Fibroblast of mammary gland (primary cell): ENCODE measurements at regions not wholly inside any gene's neighbourhood (a gene's known extent, or its start where the extent isn't known, plus 50 kb on each side); places are given as distances from the start of the nearest gene placed in this dataset.

Experiments
- DNase-seq: peaks from one replicate; pipeline ENCODE4 v3.0.0-alpha.2; 2010; ENCODE audit warnings: low read depth
- H3K4me3 ChIP-seq: 2 replicates; pipeline ENCODE4 v1.5.1; 2011; ENCODE audit warnings: low read depth, mild to moderate bottlenecking, low read length, moderate library complexity; ENCODE audit not compliant: control insufficient read depth
- CTCF ChIP-seq: conservative IDR thresholded peaks from 2 replicates; pipeline ENCODE4 v1.5.1; 2011; ENCODE audit warnings: low read depth, low read length, inconsistent platforms; ENCODE audit not compliant: control insufficient read depth, insufficient read depth

- H3K4me3 ChIP-seq: no peak overlapping the region
- no peak for TF ChIP-seq CTCF
- no peak for DNase-seq
Observed at GRCh38 chr2:49834433-49834832, 680.1 kb upstream of the FSHR start.

GRCh38 chr2:49832555-49832954 lies 678.2 kb upstream of the FSHR start:
- no peak for TF ChIP-seq CTCF
- no peak for DNase-seq
- no peak overlapping the region for H3K4me3 ChIP-seq

- no peak for TF ChIP-seq CTCF
- no peak overlapping the region for H3K4me3 ChIP-seq
- DNase-seq: no peak
Observed at GRCh38 chr2:49831698-49832367, 677.5 kb upstream of the FSHR start.

- DNase-seq: no peak
- H3K4me3 ChIP-seq: no peak overlapping the region
- TF ChIP-seq CTCF: no peak
Observed at GRCh38 chr2:49830846-49831245, 676.5 kb upstream of the FSHR start.

GRCh38 chr2:49827366-49827765 lies 673.1 kb upstream of the FSHR start:
- no peak for DNase-seq
- no peak for TF ChIP-seq CTCF
- no peak overlapping the region for H3K4me3 ChIP-seq

- H3K4me3 ChIP-seq: no peak overlapping the region
- TF ChIP-seq CTCF: no peak
- DNase-seq: no peak
Observed at GRCh38 chr2:49813208-49813607, 658.9 kb upstream of the FSHR start.

GRCh38 chr2:49812730-49813129 lies 658.4 kb upstream of the FSHR start:
- no peak for DNase-seq
- no peak overlapping the region for H3K4me3 ChIP-seq
- TF ChIP-seq CTCF: no peak
